Lung (tissue), 11 donors: ENCODE measurements at regions not wholly inside any gene's neighbourhood (a gene's known extent, or its start where the extent isn't known, plus 50 kb on each side); places are given as distances from the start of the nearest gene placed in this dataset.

ENCODE experiments used
- ATAC-seq: fragments of 200-7000 bp; cut with Tn5 transposase; one replicate; pipeline ENCODE4 v1.9.1; 2020; ENCODE audit warnings: moderate number of reproducible peaks; ENCODE audit not compliant: insufficient read depth, low FRiP score
- DNase-seq, 3 donors: peaks; one replicate each; pipeline ENCODE4 v3.0.0-alpha.2; 2013 to 2017
- H3K27ac ChIP-seq, 2 donors: one replicate each; pipeline ENCODE4 v1.5.1; 2013; ENCODE audit warnings: mild to moderate bottlenecking in 2 of 2, moderate library complexity in 2 of 2, control low read depth in 1 of 2, inconsistent platforms in 1 of 2, low read depth in 1 of 2, low read length in 1 of 2
- H3K27me3 ChIP-seq, 3 donors: one replicate each; pipeline ENCODE4 v1.5.1; 2013; ENCODE audit warnings: low read length in 2 of 3; ENCODE audit not compliant: control insufficient read depth in 3 of 3, insufficient read depth in 3 of 3
- H3K36me3 ChIP-seq, 4 donors: one replicate each; pipeline ENCODE4 v1.5.1; 2013; ENCODE audit warnings: low read length in 4 of 4, mild to moderate bottlenecking in 1 of 4, moderate library complexity in 1 of 4; ENCODE audit not compliant: control insufficient read depth in 4 of 4, insufficient read depth in 4 of 4
- H3K4me1 ChIP-seq, 5 donors: one replicate each; pipeline ENCODE4 v1.5.1; 2013; ENCODE audit warnings: low read length in 5 of 5, mild to moderate bottlenecking in 2 of 5, moderate library complexity in 1 of 5; ENCODE audit not compliant: control insufficient read depth in 5 of 5, insufficient read depth in 5 of 5
- H3K4me3 ChIP-seq: one replicate; pipeline ENCODE4 v1.5.1; 2013; ENCODE audit warnings: mild to moderate bottlenecking, control low read depth, moderate library complexity
- H3K9ac ChIP-seq, 2 donors: one replicate each; pipeline ENCODE4 v1.5.1; 2013; ENCODE audit warnings: low read length in 2 of 2, control low read depth in 1 of 2; ENCODE audit not compliant: insufficient read depth in 1 of 2
- H3K9me3 ChIP-seq, 4 donors: one replicate each; pipeline ENCODE4 v1.5.1; 2013; ENCODE audit warnings: low read length in 3 of 4, mild to moderate bottlenecking in 1 of 4, moderate library complexity in 1 of 4; ENCODE audit not compliant: control insufficient read depth in 4 of 4, insufficient read depth in 3 of 4
- WGBS, 2 donors: extraction: QIAGEN DNeasy Blood & Tissue Kit; methylation state at CpG; one replicate each; pipeline ENCODE4 v1.1.7; 2013; 5-methylcytosine and 5-hydroxymethylcytosine counted together
- TF ChIP-seq, protein P1 (sequence below): IDR thresholded peaks from 2 replicates; pipeline ENCODE4 v1.5.1; 2012; ENCODE audit warnings: mild to moderate bottlenecking; ENCODE audit errors: control extremely low read depth, extremely low read depth
- donor health status: control.
- donor health status: control.
- donor health status: Bipolar disorder and iron deficiency.
- donor health status: healthy.
- donor health status: DM: yes; HTN: yes; CAD: no.

DNA sequence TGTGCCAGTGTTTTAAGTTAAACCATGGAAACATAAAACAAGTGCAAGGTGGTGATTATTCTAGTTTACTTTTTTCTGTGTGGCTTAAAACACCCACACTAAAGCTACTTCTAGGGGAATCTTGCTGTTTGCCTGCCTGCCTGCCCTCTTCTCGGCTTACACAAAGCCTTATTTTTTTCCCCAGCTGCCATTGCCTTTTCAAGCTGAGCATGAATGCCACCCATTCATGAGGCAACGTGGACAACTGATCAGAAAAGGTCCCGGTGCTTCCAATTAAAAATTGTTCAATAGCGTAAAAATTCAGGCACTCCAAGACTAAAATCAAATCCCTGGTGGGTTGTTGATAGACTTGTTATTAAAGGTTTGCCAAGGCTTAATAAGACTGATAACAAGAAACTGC is 401.4 kb downstream of the TMEM161B start:
- TF ChIP-seq, protein P1, sequence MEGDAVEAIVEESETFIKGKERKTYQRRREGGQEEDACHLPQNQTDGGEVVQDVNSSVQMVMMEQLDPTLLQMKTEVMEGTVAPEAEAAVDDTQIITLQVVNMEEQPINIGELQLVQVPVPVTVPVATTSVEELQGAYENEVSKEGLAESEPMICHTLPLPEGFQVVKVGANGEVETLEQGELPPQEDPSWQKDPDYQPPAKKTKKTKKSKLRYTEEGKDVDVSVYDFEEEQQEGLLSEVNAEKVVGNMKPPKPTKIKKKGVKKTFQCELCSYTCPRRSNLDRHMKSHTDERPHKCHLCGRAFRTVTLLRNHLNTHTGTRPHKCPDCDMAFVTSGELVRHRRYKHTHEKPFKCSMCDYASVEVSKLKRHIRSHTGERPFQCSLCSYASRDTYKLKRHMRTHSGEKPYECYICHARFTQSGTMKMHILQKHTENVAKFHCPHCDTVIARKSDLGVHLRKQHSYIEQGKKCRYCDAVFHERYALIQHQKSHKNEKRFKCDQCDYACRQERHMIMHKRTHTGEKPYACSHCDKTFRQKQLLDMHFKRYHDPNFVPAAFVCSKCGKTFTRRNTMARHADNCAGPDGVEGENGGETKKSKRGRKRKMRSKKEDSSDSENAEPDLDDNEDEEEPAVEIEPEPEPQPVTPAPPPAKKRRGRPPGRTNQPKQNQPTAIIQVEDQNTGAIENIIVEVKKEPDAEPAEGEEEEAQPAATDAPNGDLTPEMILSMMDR = no peak
- H3K9me3 ChIP-seq = no peaks in the 10 kb centered on the region

DNA sequence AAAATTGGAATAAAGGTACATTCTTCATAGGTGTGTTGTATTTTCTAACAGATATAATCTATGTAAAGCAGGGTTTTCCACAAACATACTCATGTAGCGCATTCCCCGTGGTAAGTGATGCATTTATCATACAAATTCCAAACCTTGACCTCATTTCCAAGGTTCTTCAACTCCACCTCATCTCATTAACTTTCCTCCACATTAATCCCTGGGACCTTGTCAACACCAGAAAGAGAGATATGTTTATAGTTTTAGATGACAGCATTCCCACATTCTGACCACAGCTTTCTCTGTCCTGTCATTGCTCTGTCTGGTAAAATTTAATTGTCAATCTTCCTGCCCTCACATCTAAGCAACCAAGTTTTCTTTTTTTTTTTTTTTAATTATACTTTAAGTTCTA is 415.1 kb downstream of the TMEM161B start:
- no peaks in the 10 kb centered on the region for H3K27me3 ChIP-seq
- no peaks in the 10 kb centered on the region for H3K36me3 ChIP-seq
- no peaks in the 10 kb centered on the region for H3K9me3 ChIP-seq
- ATAC-seq = no peak
- no peak overlapping the region for H3K27ac ChIP-seq
- H3K4me3 ChIP-seq = no peak overlapping the region
- DNase-seq = no peak
- H3K9ac ChIP-seq = no peak overlapping the region
- H3K4me1 ChIP-seq = no peaks in the 10 kb centered on the region
- TF ChIP-seq, protein P1 = no peak
- 75 to 87% methylated on average over 2 of the region's 2 CpGs for WGBS, 2 donors

More for the DNA sequence above, 401.4 kb downstream of the TMEM161B start:
- DNase-seq (no peak), ATAC-seq (no peak)
- no peak overlapping the region for H3K27ac ChIP-seq
- no peaks in the 10 kb centered on the region for H3K27me3 ChIP-seq
- H3K36me3 ChIP-seq = no peaks in the 10 kb centered on the region
- H3K9ac ChIP-seq = no peak overlapping the region
- no peaks in the 10 kb centered on the region for H3K4me1 ChIP-seq
- no peak overlapping the region for H3K4me3 ChIP-seq
- WGBS, 2 donors = 62 to 80% methylated on average over 4 of the region's 4 CpGs

DNA sequence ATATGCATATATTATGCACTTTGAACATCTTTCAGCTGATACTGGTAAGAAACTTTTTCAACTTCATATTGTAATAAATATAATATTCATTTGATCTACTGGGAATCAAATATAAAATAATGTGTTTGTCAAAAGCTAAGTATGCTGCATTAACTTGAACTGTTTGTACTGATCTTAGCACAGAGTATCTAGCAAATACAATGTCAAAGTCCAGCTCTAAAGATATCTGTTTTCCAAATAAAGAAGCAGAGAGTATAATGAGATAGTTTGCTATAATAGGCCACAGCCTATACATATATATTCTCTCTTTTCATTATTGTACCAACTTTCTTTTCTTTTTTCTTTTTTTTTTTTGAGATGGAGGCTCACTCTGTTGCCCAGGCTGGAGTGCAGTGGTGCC is 417.0 kb downstream of the TMEM161B start:
- Histone ChIP-seq H3K4me1 (no peaks in the 10 kb centered on the region), H3K27me3 (no peaks in the 10 kb centered on the region), H3K27ac (no peak overlapping the region), H3K9me3 (no peaks in the 10 kb centered on the region), H3K9ac (no peak overlapping the region), H3K36me3 (no peaks in the 10 kb centered on the region), H3K4me3 (no peak overlapping the region)
- no peak for DNase-seq
- no peak for ATAC-seq
- TF ChIP-seq, protein P1 = no peak

DNA sequence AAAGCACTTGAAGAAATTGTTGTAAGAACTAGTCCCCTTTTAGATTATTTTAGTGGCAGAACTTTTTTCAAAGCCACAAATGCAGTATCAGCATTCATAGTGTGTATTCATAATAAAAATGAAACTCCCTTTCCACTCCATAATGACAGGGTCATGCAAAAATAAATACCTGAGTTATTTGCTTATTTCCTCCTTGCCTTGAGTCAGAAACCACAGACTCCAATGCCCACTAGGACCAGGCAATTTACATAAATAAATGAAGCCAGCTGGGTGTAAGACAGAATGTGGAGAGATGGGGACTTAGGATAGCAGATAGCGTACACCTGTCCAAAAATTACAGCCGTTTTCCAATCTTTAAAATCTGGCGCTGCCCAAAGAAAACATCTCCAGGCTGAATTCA is 417.8 kb downstream of the TMEM161B start:
- no peak for ATAC-seq
- Histone ChIP-seq H3K9ac (no peak overlapping the region), H3K4me1 (no peaks in the 10 kb centered on the region), H3K27me3 (no peaks in the 10 kb centered on the region), H3K36me3 (no peaks in the 10 kb centered on the region), H3K9me3 (no peaks in the 10 kb centered on the region), H3K27ac (no peak overlapping the region), H3K4me3 (no peak overlapping the region)
- DNase-seq = no peak
- TF ChIP-seq, protein P1 = no peak
- 82 to 85% methylated on average over 3 of the region's 3 CpGs for WGBS, 2 donors
